HEK293T (cell line): ENCODE measurements at regions not wholly inside any gene's neighbourhood (a gene's known extent, or its start where the extent isn't known, plus 50 kb on each side); places are given as distances from the start of the nearest gene placed in this dataset.

Source experiments
- FOXM1 ChIP-seq: fragments of 450-650 bp; IDR thresholded peaks from 2 replicates; pipeline ENCODE4 v1.6.1; 2017; ENCODE audit warnings: mild to moderate bottlenecking, borderline replicate concordance
- SP1 ChIP-seq: fragments of 450-650 bp; IDR thresholded peaks from 2 replicates; pipeline ENCODE4 v1.6.1; 2017
- TF ChIP-seq, protein P1 (sequence below): fragments of 450-650 bp; IDR thresholded peaks from 2 replicates; pipeline ENCODE4 v1.6.1; 2016

GRCh38 chr18:10122988-10123950, 209.5 kb downstream of the VAPA start:
- TF ChIP-seq FOXM1 (no peak), SP1 (no peak)
- TF ChIP-seq, protein P1, sequence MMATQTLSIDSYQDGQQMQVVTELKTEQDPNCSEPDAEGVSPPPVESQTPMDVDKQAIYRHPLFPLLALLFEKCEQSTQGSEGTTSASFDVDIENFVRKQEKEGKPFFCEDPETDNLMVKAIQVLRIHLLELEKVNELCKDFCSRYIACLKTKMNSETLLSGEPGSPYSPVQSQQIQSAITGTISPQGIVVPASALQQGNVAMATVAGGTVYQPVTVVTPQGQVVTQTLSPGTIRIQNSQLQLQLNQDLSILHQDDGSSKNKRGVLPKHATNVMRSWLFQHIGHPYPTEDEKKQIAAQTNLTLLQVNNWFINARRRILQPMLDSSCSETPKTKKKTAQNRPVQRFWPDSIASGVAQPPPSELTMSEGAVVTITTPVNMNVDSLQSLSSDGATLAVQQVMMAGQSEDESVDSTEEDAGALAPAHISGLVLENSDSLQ: no peak
